Endothelial cell of umbilical vein (primary cell): ENCODE measurements at regions not wholly inside any gene's neighbourhood (a gene's known extent, or its start where the extent isn't known, plus 50 kb on each side); places are given as distances from the start of the nearest gene placed in this dataset.

Experiments used
- CTCF ChIP-seq, 2 donors: IDR thresholded peaks; 1 replicate in 1 of 2; 2 replicates in 1 of 2; pipeline ENCODE4 v1.5.1; 2011; ENCODE audit warnings: low read length in 2 of 2, mild to moderate bottlenecking in 2 of 2, moderate library complexity in 2 of 2, control low read depth in 1 of 2, inconsistent platforms in 1 of 2, low read depth in 1 of 2; ENCODE audit not compliant: insufficient read depth in 1 of 2; ENCODE audit errors: extremely low read depth in 1 of 2
- EZH2 ChIP-seq: IDR thresholded peaks from 2 replicates; pipeline ENCODE4 v1.6.1; 2012; ENCODE audit warnings: borderline replicate concordance, low read depth, mild to moderate bottlenecking, moderate library complexity, low read length, inconsistent platforms; ENCODE audit not compliant: severe bottlenecking
- POLR2A ChIP-seq: IDR thresholded peaks from 2 replicates; pipeline ENCODE4 v1.6.1; 2012; ENCODE audit warnings: low read depth, mild to moderate bottlenecking, control low read depth, low read length

GRCh38 chr6:74750826-74751225 is 455.0 kb downstream of the COL12A1 start:
- TF ChIP-seq EZH2 (no peak), CTCF (IDR thresholded peaks at IDR 0.05; ENCODE audit: extremely low read depth in 1 of 2, insufficient read depth in 1 of 2, low read depth in 1 of 2, low read length in 2 of 2) (no peak), POLR2A (no peak)
